ENCODE measurements at regions not wholly inside any gene's neighbourhood (a gene's known extent, or its start where the extent isn't known, plus 50 kb on each side); places are given as distances from the start of the nearest gene placed in this dataset.

DNA sequence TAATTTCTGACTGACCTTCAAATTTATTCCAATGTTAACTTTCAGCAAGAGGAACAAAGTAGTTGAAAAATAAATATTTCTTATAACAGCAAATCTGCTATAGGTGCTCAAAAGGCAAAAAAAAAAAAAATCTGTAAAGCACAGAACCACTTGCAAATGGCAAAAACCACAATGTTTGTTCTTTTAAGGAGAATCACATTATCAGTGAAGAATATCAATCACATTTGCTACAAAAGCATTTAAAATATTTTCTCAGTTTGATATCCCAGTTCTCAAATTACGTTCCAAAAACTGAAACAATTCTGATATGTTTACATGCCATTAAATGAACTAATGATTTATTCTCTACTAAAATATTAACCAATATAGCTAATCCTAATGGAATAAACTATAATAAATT lies 163.3 kb downstream of the METTL4 start:
- ATAC-seq (replicated peaks in 1 of 2) (no peak), DNase-seq (no peak)
- Mint-ChIP-seq H3K27ac (no peak overlapping the region), H3K9me3 (no peaks in the 10 kb centered on the region), H3K4me1 (ENCODE audit: low read depth) (no peaks in the 10 kb centered on the region), H3K4me3 (no peak overlapping the region), H3K27me3 (ENCODE audit: low read depth) (no peaks in the 10 kb centered on the region), H3K36me3 (ENCODE audit: insufficient read depth in 2 of 2) (no peaks in the 10 kb centered on the region)

DNA sequence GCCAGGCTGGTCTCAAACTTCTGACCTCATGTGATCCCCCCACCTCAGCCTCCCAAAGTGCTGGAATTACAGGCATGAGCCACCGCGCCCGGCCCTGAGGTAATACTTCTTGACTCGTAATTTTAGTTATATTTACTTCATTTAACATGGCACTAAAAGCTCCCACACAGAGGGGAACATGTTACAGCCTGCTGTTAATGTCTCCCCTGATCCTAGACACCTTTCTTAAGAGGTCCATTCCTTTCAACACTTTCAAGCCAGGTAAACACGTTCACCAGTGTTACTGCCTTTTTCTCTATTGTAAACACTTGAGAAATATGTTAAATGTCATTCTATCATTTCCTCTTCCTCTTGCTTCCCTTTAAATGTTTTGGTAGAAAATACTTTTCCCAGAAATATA lies 161.4 kb downstream of the METTL4 start:
- Mint-ChIP-seq H3K36me3 (ENCODE audit: insufficient read depth in 2 of 2) (no peaks in the 10 kb centered on the region), H3K9me3 (no peaks in the 10 kb centered on the region), H3K4me1 (ENCODE audit: low read depth) (no peaks in the 10 kb centered on the region), H3K27ac (no peak overlapping the region), H3K27me3 (ENCODE audit: low read depth) (no peaks in the 10 kb centered on the region), H3K4me3 (no peak overlapping the region)
- DNase-seq (no peak), ATAC-seq (replicated peaks in 1 of 2) (no peak)

DNA sequence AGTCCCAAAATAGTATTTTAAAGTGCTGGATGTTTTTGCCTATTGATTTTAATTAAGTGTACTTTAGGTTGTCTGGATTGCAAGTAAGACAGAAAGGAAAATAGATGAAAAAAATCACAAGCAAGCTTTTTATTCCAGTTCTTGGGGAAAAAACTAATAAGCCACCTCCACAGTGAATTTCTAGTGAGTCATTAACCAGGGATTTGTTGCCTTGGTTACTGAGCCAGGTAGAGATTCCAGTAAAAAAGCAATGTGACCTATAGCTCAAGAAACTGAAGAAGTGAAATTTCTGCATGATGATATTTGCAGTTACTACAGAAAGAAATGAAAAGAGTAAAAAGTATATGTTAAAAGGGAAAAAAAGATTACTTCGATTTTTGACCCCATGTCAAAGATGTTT lies 160.6 kb downstream of the METTL4 start:
- Mint-ChIP-seq H3K27ac (no peak overlapping the region), H3K4me1 (ENCODE audit: low read depth) (no peaks in the 10 kb centered on the region), H3K36me3 (ENCODE audit: insufficient read depth in 2 of 2) (no peaks in the 10 kb centered on the region), H3K4me3 (no peak overlapping the region), H3K27me3 (ENCODE audit: low read depth) (no peaks in the 10 kb centered on the region), H3K9me3 (no peaks in the 10 kb centered on the region)
- ATAC-seq (replicated peaks in 1 of 2) (no peak), DNase-seq (no peak)

DNA sequence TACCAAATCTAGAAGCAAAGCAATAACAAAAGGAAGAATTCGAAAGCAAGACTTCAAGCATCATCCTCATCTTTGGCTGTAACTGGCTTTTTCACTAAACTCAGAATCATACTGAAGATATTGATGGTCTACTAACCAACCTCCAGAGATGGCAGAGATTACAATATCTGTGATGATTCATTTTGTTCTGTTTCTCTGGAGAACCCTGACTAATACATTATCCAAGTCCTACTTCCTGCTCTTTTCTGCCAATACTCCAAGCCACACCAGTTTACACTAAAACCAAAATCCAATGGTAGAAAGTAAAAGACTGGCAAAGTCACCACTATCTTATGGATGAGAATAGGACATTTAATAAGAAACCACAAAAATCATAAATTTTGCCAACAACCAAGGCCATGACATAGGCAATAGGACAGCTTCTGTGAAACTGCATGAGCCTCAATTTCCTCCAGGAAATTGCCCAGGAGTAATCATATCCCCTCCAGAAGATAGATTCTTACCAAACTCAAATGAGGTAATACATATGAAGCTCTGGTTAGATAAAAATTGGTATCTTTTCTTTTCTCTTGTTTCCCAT lies 159.8 kb downstream of the METTL4 start:
- Mint-ChIP-seq H3K27me3 (ENCODE audit: low read depth) (no peaks in the 10 kb centered on the region), H3K4me1 (ENCODE audit: low read depth) (no peaks in the 10 kb centered on the region), H3K4me3 (no peak overlapping the region), H3K9me3 (no peaks in the 10 kb centered on the region), H3K36me3 (ENCODE audit: insufficient read depth in 2 of 2) (no peaks in the 10 kb centered on the region), H3K27ac (no peak overlapping the region)
- no peak for ATAC-seq (replicated peaks in 1 of 2)
- DNase-seq, result no peak

DNA sequence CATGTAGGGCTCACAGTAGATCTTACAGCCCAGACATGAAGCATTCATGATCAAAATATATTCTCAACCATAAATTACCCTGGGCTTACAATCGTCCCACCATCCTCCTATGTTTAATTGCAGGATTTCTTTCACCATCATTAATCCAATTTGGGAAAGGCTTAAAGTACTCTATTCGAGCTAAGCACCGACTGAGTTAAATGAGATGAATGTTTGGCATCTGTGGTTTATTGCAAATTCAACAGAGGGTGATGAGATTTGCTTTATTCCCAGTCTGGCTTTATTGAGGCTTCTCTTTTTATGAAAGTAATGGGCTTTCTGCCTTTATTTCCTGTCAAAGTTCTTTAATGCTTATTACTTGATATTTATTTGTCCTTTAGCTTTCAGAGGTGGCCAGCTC lies 159.0 kb downstream of the METTL4 start:
- Mint-ChIP-seq H3K27ac (no peak overlapping the region), H3K27me3 (ENCODE audit: low read depth) (no peaks in the 10 kb centered on the region)
- no peak for ATAC-seq (replicated peaks in 1 of 2)

DNA sequence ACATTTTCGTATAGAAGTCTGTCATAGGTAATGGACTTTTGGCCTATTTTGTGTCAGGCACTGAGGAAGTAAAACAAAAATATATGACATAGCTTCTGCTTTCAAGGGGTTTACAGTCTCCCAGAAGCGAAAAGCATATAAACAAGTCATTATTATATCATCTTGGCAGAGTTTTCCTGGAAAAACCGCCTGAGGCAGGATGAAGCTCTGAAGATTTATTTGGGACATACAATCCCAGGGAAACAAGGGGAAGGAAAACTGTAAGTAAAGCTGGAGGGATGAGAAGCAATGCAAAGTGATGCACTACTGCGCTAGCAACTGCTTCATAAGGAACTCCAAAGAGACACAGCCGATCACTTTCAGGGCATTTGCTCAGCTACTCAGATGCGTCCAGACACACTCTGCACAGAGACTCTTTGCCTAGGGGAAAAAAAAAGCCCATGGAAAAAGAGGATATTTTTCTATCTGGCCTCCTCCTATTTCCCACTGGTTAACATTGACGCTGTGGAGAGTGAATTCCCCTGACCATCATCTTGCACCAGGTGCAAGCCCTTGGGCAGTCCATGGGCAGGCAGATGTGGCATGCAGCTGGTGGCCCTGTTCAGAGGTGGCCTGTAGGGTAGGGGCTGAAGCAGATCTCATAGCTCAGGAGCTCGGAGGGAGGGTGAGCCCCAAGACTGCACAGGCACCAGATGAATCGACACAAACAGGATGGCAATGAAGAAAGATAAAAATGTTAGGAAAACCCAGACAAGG lies 158.1 kb downstream of the METTL4 start:
- Mint-ChIP-seq H3K27ac (no peak overlapping the region), H3K4me3 (no peak overlapping the region), H3K27me3 (ENCODE audit: low read depth) (no peaks in the 10 kb centered on the region), H3K9me3 (no peaks in the 10 kb centered on the region), H3K36me3 (ENCODE audit: insufficient read depth in 2 of 2) (no peaks in the 10 kb centered on the region), H3K4me1 (ENCODE audit: low read depth) (no peaks in the 10 kb centered on the region)
- no peak for DNase-seq
- ATAC-seq (replicated peaks in 1 of 2), result no peak

More for the DNA sequence above, 159.0 kb downstream of the METTL4 start:
- Mint-ChIP-seq H3K9me3 (no peaks in the 10 kb centered on the region), H3K36me3 (ENCODE audit: insufficient read depth in 2 of 2) (no peaks in the 10 kb centered on the region), H3K4me3 (no peak overlapping the region), H3K4me1 (ENCODE audit: low read depth) (no peaks in the 10 kb centered on the region)
- no peak for DNase-seq

GRCh38 chr18:2414235-2414634 lies 157.1 kb downstream of the METTL4 start:
- ATAC-seq (replicated peaks in 1 of 2) (no peak), DNase-seq (no peak)
- H3K4me3 Mint-ChIP-seq, result no peak overlapping the region
- H3K27me3 Mint-ChIP-seq (ENCODE audit: low read depth), result peaks cover 2% of the 10 kb centered on the region
- H3K9me3 Mint-ChIP-seq, result no peaks in the 10 kb centered on the region
- no peaks in the 10 kb centered on the region for H3K4me1 Mint-ChIP-seq (ENCODE audit: low read depth)
- H3K36me3 Mint-ChIP-seq (ENCODE audit: insufficient read depth in 2 of 2), result no peaks in the 10 kb centered on the region
- H3K27ac Mint-ChIP-seq, result no peak overlapping the region

GRCh38 chr18:2415656-2416055 lies 155.6 kb downstream of the METTL4 start:
- no peaks in the 10 kb centered on the region for H3K4me1 Mint-ChIP-seq (ENCODE audit: low read depth)
- DNase-seq, result no peak
- no peak for ATAC-seq (replicated peaks in 1 of 2)
- H3K27me3 Mint-ChIP-seq (ENCODE audit: low read depth), result peaks cover 15% of the 10 kb centered on the region
- no peaks in the 10 kb centered on the region for H3K9me3 Mint-ChIP-seq
- no peaks in the 10 kb centered on the region for H3K36me3 Mint-ChIP-seq (ENCODE audit: insufficient read depth in 2 of 2)
- no peak overlapping the region for H3K4me3 Mint-ChIP-seq
- no peak overlapping the region for H3K27ac Mint-ChIP-seq

- no peak overlapping the region for H3K4me3 Mint-ChIP-seq
- DNase-seq (no peak), ATAC-seq (replicated peaks in 1 of 2) (no peak)
- no peak overlapping the region for H3K27ac Mint-ChIP-seq
- H3K9me3 Mint-ChIP-seq, result no peaks in the 10 kb centered on the region
- H3K4me1 Mint-ChIP-seq (ENCODE audit: low read depth), result no peaks in the 10 kb centered on the region
- no peaks in the 10 kb centered on the region for H3K36me3 Mint-ChIP-seq (ENCODE audit: insufficient read depth in 2 of 2)
- peaks cover 24% of the 10 kb centered on the region for H3K27me3 Mint-ChIP-seq (ENCODE audit: low read depth)
Observed at GRCh38 chr18:2417861-2418610, 153.3 kb downstream of the METTL4 start.

DNA sequence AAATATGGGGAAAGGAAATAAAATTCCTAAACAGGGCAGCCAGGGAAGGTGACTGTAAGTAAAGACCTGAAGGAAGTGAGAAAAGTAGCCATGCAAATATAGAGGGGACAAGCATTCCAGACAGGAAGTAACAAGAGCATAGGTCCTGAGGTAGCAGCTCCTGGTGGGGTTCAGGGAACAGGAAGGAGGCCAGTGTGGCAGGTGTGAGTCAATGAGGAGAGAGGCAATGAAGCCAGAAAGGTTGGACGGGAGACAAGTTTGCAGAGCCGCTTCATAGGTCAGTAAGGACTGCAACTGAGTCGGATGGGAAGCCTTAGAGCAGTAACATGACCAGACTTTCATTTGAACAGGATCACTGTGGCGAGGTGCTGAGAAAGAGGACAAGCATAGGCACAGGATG lies 150.9 kb downstream of the METTL4 start:
- peaks cover 24% of the 10 kb centered on the region for H3K27me3 Mint-ChIP-seq (ENCODE audit: low read depth)
- H3K4me3 Mint-ChIP-seq, result no peak overlapping the region
- DNase-seq, result no peak
- no peaks in the 10 kb centered on the region for H3K9me3 Mint-ChIP-seq
- no peaks in the 10 kb centered on the region for H3K36me3 Mint-ChIP-seq (ENCODE audit: insufficient read depth in 2 of 2)
- no peak overlapping the region for H3K27ac Mint-ChIP-seq
- ATAC-seq (replicated peaks in 1 of 2), result no peak
- no peaks in the 10 kb centered on the region for H3K4me1 Mint-ChIP-seq (ENCODE audit: low read depth)

GRCh38 chr18:2423761-2424160 lies 147.5 kb downstream of the METTL4 start:
- Mint-ChIP-seq H3K27ac (no peak overlapping the region), H3K9me3 (no peaks in the 10 kb centered on the region), H3K36me3 (ENCODE audit: insufficient read depth in 2 of 2) (no peaks in the 10 kb centered on the region), H3K27me3 (ENCODE audit: low read depth) (peaks cover 24% of the 10 kb centered on the region), H3K4me1 (ENCODE audit: low read depth) (no peaks in the 10 kb centered on the region), H3K4me3 (no peak overlapping the region)
- no peak for DNase-seq
- ATAC-seq (replicated peaks in 1 of 2), result no peak

GRCh38 chr18:2424420-2424819 lies 146.9 kb downstream of the METTL4 start:
- H3K27me3 Mint-ChIP-seq (ENCODE audit: low read depth), result peaks cover 21% of the 10 kb centered on the region
- no peak overlapping the region for H3K27ac Mint-ChIP-seq
- no peak for DNase-seq
- H3K4me3 Mint-ChIP-seq, result no peak overlapping the region
- H3K9me3 Mint-ChIP-seq, result no peaks in the 10 kb centered on the region
- H3K4me1 Mint-ChIP-seq (ENCODE audit: low read depth), result no peaks in the 10 kb centered on the region
- no peaks in the 10 kb centered on the region for H3K36me3 Mint-ChIP-seq (ENCODE audit: insufficient read depth in 2 of 2)
- ATAC-seq (replicated peaks in 1 of 2), result no peak

- DNase-seq, result no peak
- Mint-ChIP-seq H3K27ac (no peak overlapping the region), H3K4me1 (ENCODE audit: low read depth) (no peaks in the 10 kb centered on the region), H3K36me3 (ENCODE audit: insufficient read depth in 2 of 2) (peaks cover 0 to 2% of the 10 kb centered on the region in 2 donors), H3K27me3 (ENCODE audit: low read depth) (peaks cover 9% of the 10 kb centered on the region), H3K4me3 (no peak overlapping the region), H3K9me3 (peaks cover 4% of the 10 kb centered on the region in 2 donors)
- no peak for ATAC-seq (replicated peaks in 1 of 2)
Observed at GRCh38 chr18:2425426-2426317, 145.6 kb downstream of the METTL4 start.
